K562 (cell line): ENCODE measurements at regions not wholly inside any gene's neighbourhood (a gene's known extent, or its start where the extent isn't known, plus 50 kb on each side); places are given as distances from the start of the nearest gene placed in this dataset.

Experiments
- AFF1 ChIP-seq, 2 experiments: fragments of 450-650 bp; IDR thresholded peaks; 2 replicates each; pipeline ENCODE4 v1.6.1; 2018; ENCODE audit warnings: mild to moderate bottlenecking in 2 of 2, low read depth in 1 of 2; ENCODE audit not compliant: partially characterized antibody in 2 of 2
- CCAR2 ChIP-seq: fragments of 200-400 bp; formaldehyde crosslinking; IDR thresholded peaks from 2 replicates; pipeline ENCODE4 v1.6.1; 2017; ENCODE audit warnings: mild to moderate bottlenecking, low read depth, low read length
- EP300 ChIP-seq: IDR thresholded peaks from 2 replicates; pipeline ENCODE4 v1.6.1; 2012; ENCODE audit warnings: low read length, improper control_type of control experiment
- ESRRA ChIP-seq: fragments of 450-650 bp; IDR thresholded peaks from 2 replicates; pipeline ENCODE4 v1.6.1; 2014; ENCODE audit warnings: low read depth, mild to moderate bottlenecking, moderate library complexity, borderline replicate concordance
- HDAC6 ChIP-seq: IDR thresholded peaks from 2 replicates; pipeline ENCODE4 v1.6.1; 2012; ENCODE audit warnings: low read depth, mild to moderate bottlenecking, control low read depth, inconsistent platforms, low read length, moderate library complexity
- JUNB ChIP-seq: fragments of 450-650 bp; formaldehyde crosslinking; conservative IDR thresholded peaks from 2 replicates; pipeline ENCODE4 v1.4.0; 2020; ENCODE audit warnings: mild to moderate bottlenecking
- MAFF ChIP-seq: IDR thresholded peaks from 2 replicates; pipeline ENCODE4 v1.6.1; 2012; ENCODE audit warnings: low read length, improper control_type of control experiment
- POLR2A ChIP-seq: fragments of 450-650 bp; conservative IDR thresholded peaks from 2 replicates; pipeline ENCODE4 v1.6.1; 2016

GRCh38 chr12:59407799-59408198 is 188.0 kb upstream of the SLC16A7 start:
- TF ChIP-seq EP300 (no peak), JUNB (CRISPR knock-in tag) (no peak), POLR2A (no peak), ESRRA (no peak), AFF1 (IDR thresholded peaks at IDR 0.05; ENCODE audit: low read depth in 1 of 2, partially characterized antibody in 2 of 2) (no peak), HDAC6 (no peak), CCAR2 (no peak), MAFF (no peak)
